ENCODE measurements at regions not wholly inside any gene's neighbourhood (a gene's known extent, or its start where the extent isn't known, plus 50 kb on each side); places are given as distances from the start of the nearest gene placed in this dataset.

DNA sequence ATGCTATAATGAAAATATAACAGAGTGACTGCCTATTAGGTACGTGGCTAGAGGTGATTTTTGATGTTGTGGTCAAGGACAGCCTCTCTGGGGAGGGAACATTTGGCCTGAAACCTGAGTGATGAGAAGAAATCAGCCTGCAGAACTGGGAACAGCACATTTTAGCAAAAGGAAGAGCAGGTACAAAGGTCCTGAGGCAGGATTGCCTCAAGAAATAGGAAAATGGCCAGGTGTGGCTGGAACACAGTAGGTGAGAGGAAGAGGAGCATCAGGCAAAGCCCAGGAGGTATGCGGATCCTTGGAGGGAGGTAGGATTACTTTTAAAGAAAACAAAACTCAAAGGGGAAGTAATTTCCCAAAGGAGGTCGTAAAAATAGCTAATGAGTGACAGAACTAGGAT lies 582.9 kb downstream of the MED13L start:
- DNase-seq: no peak

GRCh38 chr12:115693970-115694369 lies 583.5 kb downstream of the MED13L start:
- DNase-seq: no peak

DNA sequence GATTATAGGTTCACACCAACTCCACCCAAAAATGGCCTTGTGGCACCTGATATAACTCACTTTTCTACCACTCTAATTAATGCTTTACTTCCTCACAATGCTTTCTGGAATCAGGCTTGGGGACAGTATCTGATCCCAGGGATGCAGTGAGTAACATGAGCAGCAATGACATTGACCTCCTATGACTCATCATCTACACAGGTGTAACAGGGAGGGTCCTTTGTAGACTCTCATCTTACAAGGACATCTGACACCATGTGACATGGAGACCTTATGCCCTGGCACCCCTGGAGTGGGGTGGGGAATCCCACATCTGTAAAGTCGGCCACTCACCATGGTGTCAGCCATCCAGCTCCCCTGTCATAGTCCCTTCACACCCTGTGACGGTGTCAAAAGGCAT lies 586.4 kb downstream of the MED13L start:
- no peak for DNase-seq

GRCh38 chr12:115687094-115687493 lies 590.4 kb downstream of the MED13L start:
- no peak for DNase-seq

DNA sequence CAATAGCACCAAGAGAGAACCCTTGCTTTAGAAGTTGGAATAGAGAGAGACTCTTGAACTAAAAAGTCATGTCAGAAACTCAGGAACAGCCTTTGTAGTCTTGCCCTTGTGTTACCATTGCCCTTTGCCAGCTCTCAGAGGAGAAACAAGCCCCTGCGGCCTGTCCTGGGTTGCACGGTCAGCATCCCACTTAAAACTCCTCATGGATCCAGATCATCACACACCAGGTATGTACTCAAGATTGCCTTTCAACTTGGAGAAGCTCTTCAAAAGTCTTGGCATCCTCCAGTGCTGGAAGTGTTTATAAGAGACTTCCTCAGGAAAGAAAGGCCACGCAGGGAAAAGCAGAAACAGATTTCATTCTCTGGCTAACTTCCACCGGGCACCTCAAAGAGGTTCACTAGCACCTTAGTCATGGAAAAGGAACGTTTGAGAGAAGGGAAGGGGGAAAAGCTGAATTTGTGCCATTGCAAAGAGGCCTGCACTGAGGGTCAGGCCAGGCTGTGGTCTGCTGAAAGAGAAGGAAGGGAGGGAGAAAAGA lies 594.2 kb downstream of the MED13L start:
- no peak for DNase-seq

GRCh38 chr12:115680967-115681366 lies 596.5 kb downstream of the MED13L start:
- DNase-seq: no peak

DNA sequence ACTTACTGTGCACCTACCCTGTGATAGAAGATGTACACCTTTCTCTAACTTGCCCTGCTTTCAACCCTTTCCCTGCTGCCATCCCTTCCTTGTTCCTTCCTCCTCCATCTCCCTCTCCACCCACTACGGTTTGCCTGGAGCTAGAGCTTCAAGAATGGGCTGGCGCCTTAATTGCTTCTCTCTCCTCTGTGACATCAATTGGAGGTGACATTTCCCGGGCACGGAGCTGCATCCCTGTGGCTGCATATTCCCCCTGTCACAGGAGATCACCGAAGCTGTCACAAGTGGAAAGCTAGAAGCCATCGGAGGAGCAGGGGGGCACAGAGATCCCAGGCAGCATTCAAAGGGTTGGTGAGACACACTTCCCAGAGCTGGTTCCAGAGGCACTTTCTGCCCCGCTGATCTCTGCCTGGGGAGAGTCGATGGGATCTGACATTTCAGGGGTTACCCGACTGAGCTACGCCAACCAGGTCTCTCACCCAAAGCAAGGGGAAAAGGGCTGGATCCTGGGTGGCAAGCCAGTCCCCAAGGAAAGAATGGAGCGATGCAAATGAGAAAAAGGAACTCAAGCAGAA lies 604.9 kb downstream of the MED13L start:
- no peak for DNase-seq

DNA sequence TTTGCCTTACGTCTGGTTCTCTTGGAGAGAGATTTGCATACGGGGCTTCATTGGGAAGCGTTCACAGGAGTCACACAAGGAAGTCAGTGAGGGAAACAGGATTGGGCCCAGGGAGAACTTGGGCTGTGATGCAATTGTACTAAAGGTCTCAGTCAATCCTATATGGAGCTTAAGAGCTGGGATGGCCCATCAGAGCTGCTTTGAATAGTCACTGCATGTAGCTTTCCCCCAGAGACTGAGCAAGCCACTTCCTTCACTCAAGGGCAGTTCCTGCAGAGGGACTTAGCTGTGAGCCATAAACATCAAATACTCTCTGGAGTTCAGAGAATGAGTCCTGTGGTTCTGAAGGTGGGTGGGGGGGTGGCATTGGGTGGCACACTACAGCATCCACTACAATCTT lies 605.4 kb downstream of the MED13L start:
- no peak for DNase-seq

DNA sequence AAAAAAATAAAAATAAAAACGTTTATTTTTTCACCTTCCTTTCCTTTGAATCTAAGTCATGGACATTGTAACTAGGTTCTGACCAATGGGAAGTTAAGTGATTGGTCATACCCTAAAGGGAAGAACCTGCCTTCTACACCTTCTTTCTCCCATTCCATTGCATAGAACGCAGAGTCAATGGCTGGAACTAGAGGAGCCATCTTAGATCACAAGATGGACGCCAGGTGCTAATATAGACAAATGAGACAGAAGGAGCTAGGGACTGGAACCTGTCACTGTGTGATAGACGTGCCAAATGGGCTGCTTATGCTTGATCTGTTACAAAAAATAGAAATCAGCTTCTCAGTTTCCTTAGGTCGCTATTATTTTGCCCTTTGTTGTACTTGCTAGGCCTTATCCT lies 606.6 kb downstream of the MED13L start:
- DNase-seq: no peak

- DNase-seq: no peak
Measured at GRCh38 chr12:115667116-115667515, 610.4 kb downstream of the MED13L start.

GRCh38 chr12:115666168-115666567 lies 611.3 kb downstream of the MED13L start:
- DNase-seq: no peak

DNA sequence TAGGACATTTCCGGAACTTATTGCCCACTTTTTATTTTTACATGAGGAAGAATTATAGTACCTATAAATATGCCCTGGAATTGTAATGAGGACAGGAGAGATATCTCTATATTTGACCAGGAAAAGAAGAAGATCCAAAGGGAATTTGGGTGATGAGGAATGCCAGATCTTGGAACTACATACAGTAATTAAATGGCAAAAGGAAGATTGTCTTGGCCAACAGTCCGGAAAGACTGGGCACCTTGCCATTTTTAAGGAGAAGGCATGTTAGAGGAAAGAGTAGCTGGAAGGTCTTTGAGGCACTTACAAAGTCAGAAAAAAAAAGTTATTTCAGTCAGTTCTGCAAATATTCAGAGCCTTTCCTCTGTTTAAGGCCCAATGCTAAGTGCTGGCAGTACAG lies 616.4 kb downstream of the MED13L start:
- DNase-seq: no peak

DNA sequence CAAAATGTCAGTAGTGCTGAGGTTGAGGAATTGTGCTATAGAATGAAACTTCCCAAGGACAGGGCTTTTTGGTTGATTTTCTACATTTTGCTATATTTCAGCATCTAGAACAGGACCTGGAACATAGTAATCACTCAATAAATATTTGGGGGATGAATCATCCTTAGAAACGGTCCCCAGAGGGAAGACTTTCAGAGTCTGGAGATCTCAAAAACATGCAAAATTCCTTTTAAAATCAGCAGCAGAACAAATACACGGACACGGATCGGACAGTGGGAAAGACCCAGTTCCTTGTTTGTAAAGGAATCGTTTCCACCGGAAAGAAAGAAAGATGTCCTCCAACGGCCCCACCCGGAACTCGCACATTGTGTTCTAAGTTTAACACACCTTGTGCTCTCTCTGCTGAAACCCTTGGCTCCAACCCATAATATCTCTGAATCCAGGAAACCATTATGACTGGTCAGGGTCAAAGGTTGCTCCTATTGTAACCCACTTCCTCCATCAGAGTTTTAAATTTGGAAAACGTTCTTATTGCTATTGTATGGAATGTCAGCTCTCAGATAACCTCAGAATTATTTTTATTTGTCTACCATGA lies 617.2 kb downstream of the MED13L start:
- no peak for DNase-seq

GRCh38 chr12:115659422-115659821 lies 618.1 kb downstream of the MED13L start:
- DNase-seq: no peak

DNA sequence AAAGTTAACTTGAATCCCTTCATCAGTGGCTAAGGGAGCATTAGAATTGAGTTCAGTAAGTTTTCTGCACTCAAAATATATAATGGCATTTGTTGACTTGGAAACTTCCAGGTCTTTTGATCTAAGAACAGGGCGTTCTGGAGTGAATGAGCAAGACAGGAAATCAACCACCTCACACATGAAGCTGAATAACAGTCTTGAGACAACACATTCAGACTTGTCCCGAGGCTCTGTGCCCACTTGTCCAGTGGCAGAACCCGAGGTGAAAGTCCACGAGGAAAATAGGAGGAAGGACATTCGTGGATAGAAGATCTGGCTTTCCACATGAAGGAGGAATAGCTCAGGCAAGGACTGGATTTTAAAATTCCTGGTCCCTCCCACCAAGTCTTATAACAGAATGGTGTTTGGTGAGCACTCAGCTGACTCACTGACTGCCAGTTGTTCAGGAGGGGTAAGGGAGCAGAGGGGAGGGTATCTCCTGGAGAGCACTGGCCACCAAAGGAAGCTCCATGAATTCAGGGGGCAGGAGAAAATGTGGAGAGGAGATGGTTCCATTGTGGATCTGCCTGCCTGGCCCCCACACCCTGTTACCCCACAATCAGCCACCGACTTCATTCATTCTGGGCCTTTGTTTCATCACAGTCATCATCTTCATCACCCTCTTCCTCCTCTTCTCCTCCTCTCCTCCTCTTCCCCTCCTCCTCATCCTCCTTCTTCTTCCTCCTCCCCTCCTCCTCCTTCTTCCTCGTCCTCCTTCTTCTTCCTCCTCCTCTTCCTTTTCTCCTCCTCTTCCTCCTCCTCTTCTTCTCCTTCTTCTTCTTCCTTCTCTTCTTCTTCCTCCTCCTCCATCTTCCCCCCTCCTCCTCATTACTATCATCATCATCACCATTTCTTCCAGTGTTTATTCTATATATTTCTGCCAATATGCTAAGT lies 620.1 kb downstream of the MED13L start:
- DNase-seq: no peak

DNA sequence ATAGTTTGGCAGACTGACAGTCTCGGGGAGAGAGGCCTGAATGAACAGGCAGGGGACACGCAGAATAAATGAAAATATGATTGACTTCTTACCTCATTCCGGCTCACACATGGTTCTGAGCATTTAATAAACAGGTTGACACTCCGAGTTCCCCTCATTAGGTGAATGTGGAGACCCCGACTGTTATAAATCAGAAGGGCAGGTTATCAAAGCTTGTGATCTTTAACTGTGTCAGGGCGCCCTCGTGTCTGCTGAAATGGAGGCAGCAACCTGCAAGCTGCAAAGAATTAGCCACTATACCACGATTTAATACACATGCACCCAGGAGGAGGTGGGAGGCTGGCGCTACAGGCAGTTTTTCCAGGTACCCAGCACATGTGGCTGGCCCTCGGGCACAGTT lies 627.5 kb downstream of the MED13L start:
- no peak for DNase-seq

DNA sequence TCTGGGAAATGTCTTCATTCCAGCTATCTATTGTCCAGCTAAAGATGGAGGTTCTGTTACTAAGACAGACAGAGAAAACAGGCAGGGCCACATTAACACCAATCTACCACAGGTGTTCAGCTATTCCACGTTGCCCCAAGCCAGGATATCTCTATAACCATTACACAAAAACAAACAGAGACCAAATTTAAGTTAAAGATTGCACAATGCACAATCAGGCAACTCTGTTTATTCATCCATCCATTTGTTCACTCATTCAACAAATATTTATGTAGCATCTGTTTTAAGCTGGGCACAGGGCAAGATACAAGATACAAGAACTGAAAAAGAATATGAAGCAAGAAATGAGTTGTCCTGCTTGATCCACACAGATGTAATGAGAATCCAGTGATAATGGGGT lies 629.0 kb downstream of the MED13L start:
- DNase-seq: no peak

DNA sequence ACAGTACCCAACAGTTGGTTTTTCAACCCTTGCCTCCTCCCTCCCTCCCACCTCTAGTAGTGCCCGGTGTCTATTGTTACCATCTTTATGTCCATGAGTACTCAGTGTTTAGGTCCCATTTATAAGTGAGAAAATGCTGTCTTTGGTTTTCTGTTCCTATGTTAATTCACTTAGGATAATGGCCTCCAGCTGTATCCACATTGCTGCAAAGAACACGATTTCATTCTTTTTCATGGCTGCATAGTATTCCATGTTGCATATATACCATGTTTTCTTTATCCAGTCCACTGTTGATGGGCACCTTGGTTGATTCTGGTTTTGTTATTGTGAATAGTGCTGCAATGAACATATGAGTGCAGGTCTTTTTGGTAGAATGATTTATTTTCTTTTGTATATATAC lies 631.3 kb downstream of the MED13L start:
- DNase-seq: no peak

GRCh38 chr12:115640929-115641328 lies 636.6 kb downstream of the MED13L start:
- DNase-seq: no peak

- no peak for DNase-seq
Measured at GRCh38 chr12:115639648-115640012, 637.9 kb downstream of the MED13L start.

DNA sequence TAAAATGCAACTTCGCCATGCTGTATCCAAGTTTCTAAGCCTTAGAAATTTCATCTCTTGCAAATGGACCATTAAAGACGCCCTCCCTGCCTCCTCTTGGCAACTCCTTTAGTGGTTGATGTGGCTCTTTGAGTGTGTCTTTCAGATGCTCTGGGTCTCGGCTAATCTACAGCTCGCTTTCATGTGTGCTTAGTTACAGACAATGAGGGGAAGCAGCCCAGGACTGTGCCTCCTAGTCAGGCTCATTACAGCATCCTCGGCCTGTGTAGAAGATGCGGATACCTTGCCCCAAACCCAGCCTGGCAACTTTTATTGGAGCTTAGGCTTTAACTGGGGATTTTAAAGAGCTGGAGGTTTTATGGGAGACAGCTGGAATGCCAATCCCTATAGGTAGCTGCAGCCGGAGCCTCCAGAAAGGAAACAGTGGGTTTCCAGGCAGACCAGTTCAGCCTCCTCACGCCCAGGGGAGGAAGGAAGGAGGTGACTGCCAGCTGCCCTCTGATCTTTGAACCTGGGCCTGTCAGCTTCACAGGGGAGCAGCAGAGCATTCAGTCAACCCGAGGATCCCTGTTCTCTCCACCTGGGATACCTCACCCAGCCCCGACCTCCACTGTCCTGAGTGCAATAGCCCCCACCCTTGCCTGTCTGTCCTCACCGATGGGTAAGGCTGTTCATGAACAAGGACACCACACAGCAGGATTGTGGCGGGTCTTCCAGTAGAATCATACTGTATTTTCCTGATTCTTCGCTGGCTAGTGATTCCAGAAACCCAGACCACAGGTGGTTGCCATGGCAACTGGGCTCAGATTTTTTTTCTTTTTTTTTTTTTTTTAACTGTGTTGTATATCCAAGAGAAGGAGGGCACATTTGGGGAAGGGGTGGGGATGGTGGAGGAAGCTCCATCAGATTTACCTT lies 638.5 kb downstream of the MED13L start:
- DNase-seq: no peak

DNA sequence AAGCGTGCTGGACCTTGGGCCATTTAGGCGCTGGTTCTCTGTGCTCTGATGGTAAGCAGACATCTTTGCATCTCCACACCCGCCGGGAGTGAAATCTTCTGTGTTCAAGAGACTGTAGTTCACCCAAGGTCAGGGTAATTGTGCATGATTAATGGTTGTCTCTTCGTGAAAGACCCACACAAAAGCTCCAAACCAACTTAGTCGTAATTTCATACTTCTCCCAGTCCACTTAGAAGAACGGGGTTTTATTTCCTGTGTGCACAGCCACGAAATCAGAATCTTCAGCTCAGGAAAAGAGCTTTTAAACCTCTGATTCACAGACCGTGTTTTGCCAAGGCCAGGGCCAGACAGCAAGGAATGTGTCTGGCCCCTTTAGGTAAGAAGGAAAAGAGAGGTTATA lies 640.9 kb downstream of the MED13L start:
- no peak for DNase-seq

- DNase-seq: no peak
Measured at GRCh38 chr12:115632308-115632707, 645.2 kb downstream of the MED13L start.

All from CD4-positive, alpha-beta T cell treated with Interferon gamma for 1 hour (primary cell).